ENCODE measurements at regions not wholly inside any gene's neighbourhood (a gene's known extent, or its start where the extent isn't known, plus 50 kb on each side); places are given as distances from the start of the nearest gene placed in this dataset.
"Not testable (repeated sequence)": the region's sequence is repeated elsewhere in the genome, so short reads cannot be mapped to it uniquely, and the experiment has no call there.

DNA sequence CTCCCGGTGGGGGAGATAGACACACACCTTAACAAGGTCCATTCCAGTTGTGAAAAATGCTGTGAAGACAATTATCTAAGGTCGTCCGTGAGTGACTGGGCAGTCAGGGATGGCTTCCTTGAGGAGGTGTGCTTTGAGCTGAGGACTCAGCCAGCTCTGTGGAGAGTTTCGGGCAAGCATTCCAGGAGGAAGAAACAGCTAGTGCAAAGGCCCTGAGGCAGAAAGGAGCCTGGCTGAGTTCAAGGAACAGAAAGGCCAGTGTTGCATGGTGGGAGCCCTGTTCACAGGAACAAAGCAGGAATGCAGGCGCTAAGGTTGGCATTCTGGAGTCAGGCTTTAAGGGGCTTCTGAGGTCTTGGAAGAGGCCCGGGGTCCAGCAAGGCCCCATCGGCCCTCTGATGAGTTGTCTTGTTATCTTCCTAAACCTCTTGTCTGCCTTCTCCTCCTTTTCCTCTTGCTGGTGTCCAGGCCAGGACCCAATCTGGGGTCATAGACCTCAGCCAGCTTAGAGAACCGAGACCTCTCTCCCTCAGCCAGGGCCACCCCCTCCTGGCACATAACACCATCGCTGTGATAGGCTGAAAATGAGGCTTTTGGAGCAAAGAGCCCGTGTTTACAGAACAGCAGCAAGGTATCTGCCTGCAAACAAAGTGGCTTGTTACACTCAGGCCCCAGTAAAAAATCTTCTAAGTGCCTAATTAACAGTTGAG is 270.2 kb upstream of the MVB12B start:
- in situ Hi-C loops (cut with MboI; ENCODE audit: low sequenced_read_pairs), result no loop called here

DNA sequence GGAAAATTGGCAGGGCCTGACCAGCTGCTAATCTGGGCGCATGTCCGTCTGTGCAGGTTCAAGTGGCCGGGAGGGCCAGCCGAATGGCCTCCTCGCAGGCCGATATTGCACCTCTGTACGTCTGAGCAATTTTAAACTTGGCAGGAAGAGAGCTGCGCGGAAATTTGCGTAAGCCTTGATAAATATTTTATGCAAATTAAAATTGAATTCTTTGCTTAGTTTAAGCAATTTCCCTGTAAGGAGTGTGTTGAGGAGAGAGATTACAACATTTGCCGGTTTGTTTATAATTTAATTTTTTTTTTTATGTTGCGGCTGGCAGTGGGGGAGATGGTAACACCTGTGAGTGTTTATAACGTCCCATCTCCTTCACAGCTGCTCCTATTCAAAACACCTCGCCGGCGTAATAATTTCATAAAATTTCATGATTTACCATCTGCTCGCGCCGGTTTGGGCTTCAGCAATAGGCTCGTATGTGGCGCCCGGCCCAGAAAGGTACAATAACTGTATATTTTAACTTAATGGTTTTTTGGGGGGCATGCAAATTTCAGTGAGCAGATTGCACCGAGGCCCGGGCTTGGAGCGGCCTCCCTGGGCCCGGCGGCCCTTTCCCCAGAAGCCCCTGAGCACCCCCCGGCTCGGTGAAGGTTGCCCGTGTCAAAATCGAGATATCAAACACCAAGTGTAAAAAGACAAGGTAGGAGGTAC is 269.4 kb upstream of the MVB12B start:
- in situ Hi-C loops (cut with MboI; ENCODE audit: low sequenced_read_pairs), result no loop called here

DNA sequence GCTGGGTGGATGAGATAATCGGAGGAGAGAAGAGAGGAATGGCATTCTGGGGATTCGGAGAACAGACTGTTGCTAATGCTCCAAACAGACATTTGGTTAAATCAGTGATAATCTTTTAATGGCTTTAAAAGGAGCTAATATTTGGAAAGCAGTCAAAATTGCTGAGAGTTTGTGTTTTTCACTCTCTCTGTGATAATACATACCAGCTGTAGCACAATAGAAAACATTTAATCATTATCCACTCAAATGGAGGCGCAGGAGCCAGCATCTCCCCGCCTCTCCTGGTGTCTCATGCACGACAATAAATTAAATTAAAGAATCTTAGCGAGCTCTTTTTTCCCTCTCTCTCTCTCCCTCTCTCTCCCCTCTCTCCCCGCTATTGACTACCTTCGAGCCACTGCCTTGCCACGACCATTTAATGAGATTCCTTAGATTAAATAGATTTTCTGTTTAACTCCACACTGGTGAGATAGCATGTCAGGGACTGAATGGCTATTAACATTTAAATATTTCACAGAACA is 268.6 kb upstream of the MVB12B start:
- in situ Hi-C loops (cut with MboI; ENCODE audit: low sequenced_read_pairs), result no loop called here

DNA sequence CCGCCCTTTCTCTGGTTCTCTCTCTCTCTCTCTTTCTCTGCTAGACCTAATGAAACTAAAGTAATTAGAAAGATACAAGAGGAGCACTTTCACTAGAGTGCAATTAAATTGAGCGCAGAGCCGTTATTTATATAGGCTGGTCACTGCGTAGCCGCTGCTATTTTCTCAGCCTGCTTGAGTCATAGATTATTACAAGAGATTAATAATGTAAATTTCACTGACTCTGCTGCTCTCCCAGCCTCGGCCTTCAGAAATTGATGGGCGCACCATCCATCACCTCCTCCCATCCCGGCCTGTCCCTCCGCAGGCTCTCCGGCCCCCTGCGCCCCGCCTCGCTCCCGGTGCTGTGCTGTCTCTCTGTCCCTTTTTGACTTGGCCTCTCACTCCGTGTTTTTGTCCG is 268.0 kb upstream of the MVB12B start:
- in situ Hi-C loops (cut with MboI; ENCODE audit: low sequenced_read_pairs), result no loop called here

DNA sequence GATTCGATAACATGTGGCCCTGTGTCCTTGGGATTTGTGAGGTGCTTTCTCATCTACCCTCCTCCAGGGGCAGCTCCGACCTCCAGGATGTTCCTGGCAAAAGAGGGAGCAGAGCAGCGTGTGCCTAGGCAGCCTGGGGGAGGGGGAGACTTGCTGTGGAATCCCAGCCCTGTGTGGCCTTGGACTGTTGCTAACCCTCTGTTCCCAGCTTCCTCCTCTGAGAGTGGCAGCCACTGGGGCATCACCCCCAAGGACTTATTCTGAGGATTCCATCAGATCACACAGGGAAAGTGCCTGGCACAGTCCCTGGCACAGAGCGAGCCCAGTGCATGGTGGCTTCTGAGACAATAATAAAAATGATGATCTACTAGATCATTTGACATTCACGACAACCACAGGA is 265.1 kb upstream of the MVB12B start:
- in situ Hi-C loops (cut with MboI; ENCODE audit: low sequenced_read_pairs), result no loop called here

DNA sequence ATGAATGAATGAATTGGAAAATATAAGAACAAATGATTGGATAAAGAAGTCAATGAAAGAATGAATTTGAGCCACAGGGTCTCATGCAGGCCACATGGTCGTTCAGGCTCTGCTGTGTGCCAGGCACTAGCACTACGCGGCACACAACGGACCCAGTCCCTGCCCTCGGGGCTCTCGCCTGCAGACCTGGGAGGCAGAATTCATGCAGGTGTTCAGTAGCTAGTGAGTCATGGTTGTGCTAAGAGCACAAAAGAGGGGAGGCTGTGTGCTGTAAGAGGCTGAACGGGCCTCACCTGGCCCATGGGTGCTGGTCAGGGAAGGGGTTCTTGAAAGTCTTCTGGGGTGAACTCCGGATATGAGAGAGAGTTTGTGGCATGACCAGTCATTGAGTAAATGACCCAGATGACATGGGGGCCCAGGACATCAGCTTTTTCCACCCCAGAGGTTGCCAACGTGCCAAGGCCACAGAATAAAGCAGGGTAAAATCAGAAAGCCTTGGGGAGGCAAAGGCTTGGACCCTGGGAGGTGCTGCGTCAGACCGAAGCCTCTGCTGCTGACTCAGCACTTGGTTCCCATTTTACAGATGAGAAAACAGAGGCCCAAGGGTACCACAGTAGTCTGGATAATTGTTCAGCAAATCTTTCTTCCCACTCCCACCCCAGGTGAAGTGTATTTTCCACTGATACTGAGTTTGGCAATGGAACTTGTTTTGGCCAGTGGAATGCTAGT is 264.3 kb upstream of the MVB12B start:
- in situ Hi-C loops (cut with MboI; ENCODE audit: low sequenced_read_pairs), result no loop called here

DNA sequence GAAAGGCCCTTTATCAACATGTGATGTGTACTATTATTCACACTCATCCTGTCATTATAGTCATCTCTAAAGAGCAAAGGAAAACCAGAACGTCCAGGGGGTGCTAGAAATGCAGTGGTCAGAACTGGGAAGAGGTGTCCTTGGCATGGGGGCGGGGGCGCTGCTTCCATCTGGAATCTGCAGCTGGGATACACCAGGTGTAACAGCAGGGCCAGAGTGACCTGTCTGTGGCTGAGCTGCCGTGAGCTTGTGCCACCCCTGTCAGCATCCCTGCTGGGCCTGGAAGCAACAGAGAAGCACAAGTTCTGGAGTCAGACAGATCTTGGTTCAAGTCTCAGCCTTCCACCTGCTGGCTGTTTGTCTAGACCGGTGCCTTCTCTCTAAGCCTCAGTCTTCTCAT is 263.3 kb upstream of the MVB12B start:
- in situ Hi-C loops (cut with MboI; ENCODE audit: low sequenced_read_pairs), result no loop called here

DNA sequence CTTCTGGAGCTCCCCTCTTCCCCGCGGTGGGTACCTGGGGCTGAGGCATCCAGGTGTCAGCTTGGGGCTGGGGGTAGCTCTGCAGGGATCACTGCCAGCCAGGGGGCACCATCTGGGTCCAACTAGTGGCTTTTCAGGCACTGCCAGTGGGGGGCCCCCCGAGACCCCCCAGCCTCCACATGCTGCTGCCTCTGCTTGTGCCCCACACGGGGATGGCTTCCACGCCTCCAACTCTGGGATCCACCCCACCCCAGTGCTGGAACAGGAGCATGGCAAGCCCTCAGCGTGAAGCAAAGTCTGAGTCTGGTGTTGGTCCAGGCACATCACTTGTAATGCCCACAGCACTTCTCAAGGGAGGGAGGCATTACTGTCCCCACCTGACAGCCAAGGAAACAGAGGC is 260.5 kb upstream of the MVB12B start:
- in situ Hi-C loops (cut with MboI; ENCODE audit: low sequenced_read_pairs), result no loop called here

DNA sequence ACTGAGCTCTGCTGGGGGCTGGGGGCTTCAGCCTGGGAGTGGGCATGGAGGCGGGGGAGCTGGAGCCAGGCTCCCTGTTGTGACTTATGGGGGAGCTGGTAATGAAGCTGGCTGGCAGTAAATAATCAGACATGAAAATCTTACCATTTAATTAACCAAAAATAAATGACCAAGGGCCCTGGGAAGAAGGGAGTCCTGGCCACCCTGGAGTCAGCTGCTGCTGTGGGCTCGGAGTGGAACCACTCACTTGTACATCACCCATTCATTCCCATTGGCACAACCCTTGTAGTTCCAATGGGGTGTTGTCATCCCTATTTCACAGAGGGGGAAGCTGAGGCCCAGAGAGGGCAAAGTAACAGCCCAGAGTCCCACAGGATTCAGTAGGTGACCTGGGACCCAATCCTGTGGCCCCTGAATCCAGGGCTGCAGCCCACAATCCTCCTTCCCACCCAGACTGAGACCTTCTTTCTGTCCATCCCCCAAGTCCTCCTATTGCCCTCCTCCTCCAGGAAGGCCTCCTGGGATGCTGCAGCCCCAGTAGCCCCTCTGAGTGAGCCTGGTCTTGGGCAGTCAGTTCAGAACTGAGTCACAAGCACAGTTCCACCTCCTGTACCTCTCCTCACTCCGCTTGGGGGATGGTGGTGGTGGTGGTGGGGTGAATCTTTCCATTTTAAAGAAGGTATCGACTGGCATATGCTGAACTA is 259.4 kb upstream of the MVB12B start:
- in situ Hi-C loops (cut with MboI; ENCODE audit: low sequenced_read_pairs), result no loop called here

DNA sequence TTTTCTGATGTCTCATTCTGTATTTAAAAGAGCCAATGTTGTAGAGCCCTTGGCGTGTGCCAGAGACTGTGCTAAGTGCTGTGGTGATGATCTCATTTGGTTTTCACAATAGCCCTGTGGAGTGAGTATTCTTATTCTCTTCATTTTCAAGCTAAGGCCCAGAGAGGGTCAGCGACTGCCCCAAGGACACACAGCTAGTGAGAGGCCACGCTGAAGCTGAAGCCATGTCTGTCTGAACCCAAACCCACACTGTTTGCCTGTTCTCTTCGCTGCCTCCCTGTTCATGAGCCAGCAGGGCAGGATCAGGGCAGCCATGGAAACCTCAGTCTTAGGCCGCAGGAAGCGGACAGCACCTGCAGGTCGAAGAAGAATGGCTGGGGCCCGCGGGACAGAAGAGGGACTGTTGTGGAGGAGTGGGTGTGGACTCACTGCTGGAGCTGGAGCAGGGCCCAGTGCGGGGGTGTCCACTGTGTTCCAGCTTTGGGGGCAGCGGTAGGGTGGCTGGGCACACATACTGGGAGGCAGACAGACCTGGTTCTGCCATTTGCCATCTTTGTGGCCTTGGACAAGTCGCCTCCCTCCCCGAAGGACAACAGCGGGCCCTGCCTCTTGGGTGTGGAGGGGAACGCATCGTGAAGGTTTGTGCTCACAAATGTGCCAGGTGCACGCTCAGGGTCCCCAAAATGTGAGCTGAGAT is 257.9 kb upstream of the MVB12B start:
- in situ Hi-C loops (cut with MboI; ENCODE audit: low sequenced_read_pairs), result no loop called here

DNA sequence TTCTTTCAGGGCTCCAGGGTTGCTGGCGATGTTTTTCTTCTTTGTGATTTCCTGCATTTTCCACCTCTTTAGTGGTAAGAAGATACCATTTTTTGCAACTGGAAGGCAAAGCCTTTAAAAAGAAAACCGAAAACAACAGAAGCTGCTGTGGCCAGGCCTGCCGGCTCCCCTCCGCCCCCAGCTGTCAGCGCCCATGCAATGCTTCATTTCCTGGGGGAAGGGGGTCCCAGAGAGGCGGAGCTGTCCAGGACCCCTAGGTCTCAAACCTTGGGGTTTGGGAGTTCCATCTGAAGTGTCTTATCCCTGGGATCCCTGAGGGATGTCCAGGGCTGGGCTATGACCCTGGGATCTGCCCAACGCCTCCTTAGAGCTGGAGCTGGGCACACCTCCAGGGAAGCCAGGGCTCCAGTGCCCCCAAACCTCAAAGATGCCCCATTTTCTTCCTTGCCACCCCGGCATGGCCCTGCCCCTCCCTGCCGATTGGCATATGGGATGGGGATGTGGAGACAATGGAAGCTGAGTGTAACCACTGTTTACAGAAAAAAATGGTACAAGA is 257.2 kb upstream of the MVB12B start:
- in situ Hi-C loops (cut with MboI; ENCODE audit: low sequenced_read_pairs), result no loop called here

DNA sequence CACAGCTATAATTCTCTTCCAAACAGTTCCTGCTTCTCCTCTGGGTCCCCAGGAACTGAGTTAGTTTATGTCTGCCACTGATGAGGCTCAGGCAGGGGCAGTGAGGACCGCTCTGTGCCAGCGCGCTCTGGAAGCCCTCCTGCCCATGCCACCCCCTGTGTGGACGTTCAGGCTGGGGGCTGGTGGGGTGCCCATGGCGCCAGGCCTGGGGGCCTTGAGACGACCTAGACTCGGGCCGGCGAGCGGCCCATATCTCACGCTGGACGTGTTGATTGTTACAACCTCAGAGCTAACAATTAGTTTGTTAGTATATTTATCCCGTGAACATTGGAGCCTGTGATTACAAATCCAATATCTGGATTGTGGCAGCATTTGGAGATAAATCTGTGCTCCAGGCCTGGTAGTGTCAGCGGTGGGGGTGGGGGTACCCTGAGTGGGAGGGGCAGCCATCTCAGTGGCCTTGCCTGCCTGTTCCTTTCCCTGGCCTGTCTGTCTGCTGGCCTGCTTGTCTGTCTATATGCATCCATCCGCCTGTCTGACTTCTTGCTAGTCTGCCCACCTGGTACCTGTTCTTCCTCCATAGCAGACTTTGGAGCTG is 256.5 kb upstream of the MVB12B start:
- in situ Hi-C loops (cut with MboI; ENCODE audit: low sequenced_read_pairs), result no loop called here

DNA sequence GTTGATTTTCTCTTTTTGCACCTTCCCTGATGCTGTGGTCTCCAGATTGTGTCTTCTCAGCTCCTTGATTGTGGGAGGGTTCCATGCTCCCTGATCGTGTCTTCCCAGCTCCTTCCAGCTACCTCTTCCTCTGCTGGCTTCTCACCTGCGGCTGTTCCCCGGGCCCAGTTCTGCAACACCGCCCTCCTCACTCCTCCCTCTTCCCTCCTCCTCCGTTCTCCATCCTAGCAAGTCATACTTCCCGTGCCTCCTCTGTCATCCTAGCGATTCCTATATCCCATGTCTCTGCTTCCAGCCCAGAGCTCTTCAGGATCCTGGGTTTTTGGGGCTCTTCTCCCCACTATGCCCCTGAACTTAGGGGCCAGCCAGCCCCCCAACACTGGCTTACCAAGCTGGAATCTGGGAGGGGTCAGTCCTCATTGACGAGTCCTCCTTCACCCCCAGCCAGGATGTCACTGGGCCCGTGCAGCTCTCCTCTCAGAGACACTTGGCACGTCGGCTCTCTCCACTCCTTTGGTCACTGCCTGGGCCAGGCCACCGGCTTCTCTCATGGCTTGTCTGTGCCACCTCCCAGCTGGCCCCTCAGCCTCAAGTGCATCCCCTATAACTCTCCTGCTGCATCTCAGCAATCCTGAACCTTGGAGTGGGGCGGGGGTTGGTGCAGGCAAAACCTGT is 255.4 kb upstream of the MVB12B start:
- in situ Hi-C loops (cut with MboI; ENCODE audit: low sequenced_read_pairs), result no loop called here

DNA sequence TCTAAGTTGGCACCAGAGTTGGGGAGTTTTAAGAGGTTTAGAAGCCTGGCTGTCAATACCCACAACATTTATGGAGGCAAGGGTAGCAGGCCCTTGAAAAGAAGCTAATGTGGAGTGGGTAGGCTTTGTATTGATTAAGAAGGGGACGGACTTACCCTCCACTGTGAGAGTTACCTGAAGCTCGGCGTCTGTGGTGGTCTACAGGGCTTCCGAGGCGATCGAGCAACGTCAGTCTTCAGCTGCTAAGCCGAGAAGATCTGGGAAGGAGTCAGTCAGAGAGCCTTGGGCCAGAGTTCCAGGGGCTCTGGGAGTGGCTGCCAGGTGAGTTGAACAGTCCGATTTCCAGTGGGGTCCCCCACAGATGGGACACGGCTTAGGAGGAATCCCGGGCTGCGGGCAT is 249.0 kb upstream of the MVB12B start:
- in situ Hi-C loops (cut with MboI; ENCODE audit: low sequenced_read_pairs), result not testable (repeated sequence)

DNA sequence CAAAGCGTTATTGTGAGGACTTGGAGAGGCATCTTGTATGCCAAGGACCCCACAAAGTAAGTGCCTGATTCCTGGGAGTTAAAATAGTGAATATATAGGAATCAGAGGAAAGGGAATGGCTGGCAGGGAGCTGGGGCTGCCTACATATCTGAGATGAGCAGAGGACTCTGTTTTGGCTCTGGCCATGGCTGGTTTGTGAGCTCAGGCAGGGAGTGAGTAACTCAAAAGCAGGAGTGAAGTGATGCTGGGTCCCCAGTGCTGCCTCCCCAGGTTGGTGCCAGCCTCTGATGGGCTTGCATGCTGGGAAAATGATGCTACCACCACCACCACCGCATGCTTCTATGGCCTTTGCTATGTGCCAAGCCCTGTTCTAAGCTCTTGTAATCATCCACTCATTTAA is 246.0 kb upstream of the MVB12B start:
- in situ Hi-C loops (cut with MboI; ENCODE audit: low sequenced_read_pairs), result no loop called here

DNA sequence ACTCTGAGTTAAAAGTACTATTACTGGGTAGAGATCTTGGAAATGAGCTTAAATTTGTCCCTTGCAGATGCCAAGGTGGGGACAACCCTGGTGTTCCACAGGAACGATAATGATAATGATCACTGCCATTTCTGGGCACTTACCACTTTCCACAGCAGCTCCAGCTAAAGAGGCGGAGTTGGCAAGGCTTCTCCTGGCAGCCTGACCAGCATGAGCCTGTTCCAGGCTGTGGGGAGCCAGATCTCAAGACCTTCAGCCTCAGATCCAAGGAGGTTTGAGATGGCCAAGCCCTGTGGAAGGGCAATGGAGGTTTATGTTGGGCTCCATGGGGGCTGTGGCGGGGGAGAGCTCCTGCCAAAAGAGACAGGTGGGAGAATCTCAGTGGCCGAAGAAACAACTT is 244.9 kb upstream of the MVB12B start:
- in situ Hi-C loops (cut with MboI; ENCODE audit: low sequenced_read_pairs), result no loop called here

DNA sequence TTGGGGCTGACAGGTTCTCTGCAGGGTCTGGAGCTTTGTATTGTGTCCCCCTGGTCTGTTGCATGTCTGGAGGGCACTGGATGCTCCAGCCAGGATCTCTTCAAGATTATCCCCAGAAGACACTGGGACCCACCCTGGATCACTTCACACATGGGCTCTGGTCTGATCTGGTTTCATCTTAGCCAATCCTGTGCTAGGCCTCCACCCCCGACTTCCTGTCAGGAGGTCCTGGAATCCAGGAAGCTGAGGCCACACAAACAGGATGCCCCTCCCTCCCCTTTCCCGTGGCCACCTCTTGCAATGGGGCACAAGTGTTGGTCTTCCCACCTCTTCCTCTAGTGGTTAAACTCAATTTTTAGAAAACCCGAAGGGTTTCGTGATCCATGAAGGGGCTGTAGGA is 242.6 kb upstream of the MVB12B start:
- in situ Hi-C loops (cut with MboI; ENCODE audit: low sequenced_read_pairs), result no loop called here

DNA sequence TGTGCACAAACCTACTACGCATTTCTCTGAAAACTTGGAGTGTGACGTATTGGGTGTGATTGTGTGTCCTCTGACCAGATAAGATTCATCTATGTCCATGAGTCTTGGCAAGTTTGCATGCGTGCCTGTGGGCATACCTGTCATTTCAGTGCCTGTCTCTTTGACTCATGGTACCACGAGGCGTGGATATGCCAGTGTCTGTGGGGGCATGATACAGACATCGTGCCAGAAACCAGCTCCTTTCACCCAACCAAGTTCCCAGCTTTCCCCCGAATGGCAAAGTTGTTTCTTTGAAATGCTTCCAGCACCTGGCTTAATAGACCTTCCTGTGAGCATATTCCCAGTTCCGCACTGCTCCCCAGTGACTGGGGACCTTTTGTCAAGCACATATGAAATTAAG is 241.9 kb upstream of the MVB12B start:
- in situ Hi-C loops (cut with MboI; ENCODE audit: low sequenced_read_pairs), result no loop called here

DNA sequence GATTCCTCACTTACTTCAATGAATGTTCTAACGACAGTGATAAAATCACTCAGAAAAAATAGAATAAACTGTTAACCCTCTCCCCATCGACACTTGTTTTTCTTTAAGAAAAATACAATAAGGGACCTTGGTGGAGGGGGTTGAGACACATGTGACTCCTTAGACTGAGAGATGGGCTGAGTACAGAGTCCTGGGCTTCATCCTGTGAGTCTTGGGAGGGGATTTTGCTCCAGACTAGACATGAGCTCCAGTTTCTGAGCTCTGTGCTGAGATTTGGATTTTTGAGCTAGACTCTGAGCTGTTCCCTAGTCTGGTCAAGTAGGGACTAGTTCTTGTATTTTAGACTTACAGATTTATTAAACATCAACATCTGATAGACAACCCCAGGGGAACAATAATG is 241.5 kb upstream of the MVB12B start:
- in situ Hi-C loops (cut with MboI; ENCODE audit: low sequenced_read_pairs), result no loop called here

All from HL-60/S4 treated with phorbol 12-myristate 13-acetate at 8.2 ng/mL for 4 days and 3 days (cell line).